Vagina (tissue), 2 donors: ENCODE measurements at regions not wholly inside any gene's neighbourhood (a gene's known extent, or its start where the extent isn't known, plus 50 kb on each side); places are given as distances from the start of the nearest gene placed in this dataset.
A peak's percentile ranks its signal among the peaks of the same experiment; 100 is the strongest.

Experiments used
- DNase-seq, 2 donors: peaks; one replicate each; pipeline ENCODE4 v3.0.0-alpha.2; 2017; ENCODE audit errors: extremely low spot score in 2 of 2
- H3K27ac ChIP-seq: fragments of 200-600 bp; sonication (generic); one replicate; pipeline ENCODE4 v1.5.1; 2019
- H3K27me3 ChIP-seq: fragments of 200-600 bp; sonication (generic); one replicate; pipeline ENCODE4 v1.5.1; 2019
- H3K36me3 ChIP-seq, 2 donors: fragments of 200-600 bp; sonication (generic); one replicate each; pipeline ENCODE4 v1.5.1; 2017 to 2019
- H3K4me1 ChIP-seq: fragments of 200-600 bp; sonication (generic); one replicate; pipeline ENCODE4 v1.5.1; 2019
- H3K4me3 ChIP-seq, 2 donors: fragments of 200-600 bp; sonication (generic); 1 replicate in 1 of 2; 2 replicates in 1 of 2; pipeline ENCODE4 v1.5.1; 2016 to 2019
- H3K9me3 ChIP-seq: fragments of 200-600 bp; sonication (generic); one replicate; pipeline ENCODE4 v1.5.1; 2019
- CTCF ChIP-seq, 3 experiments: fragments of 450-650 bp in 2 of 3; fragments of 200-600 bp in 1 of 3; sonication (generic) in 1 of 3; IDR thresholded peaks; one replicate each; pipeline ENCODE4 v1.5.1; 2017 to 2019; ENCODE audit warnings: antibody characterized with exemption in 3 of 3, mild to moderate bottlenecking in 2 of 3, moderate library complexity in 2 of 3
- POLR2A ChIP-seq, 2 donors: fragments of 450-650 bp; IDR thresholded peaks; one replicate each; pipeline ENCODE4 v1.6.1; 2017; ENCODE audit warnings: antibody characterized with exemption in 2 of 2, mild to moderate bottlenecking in 2 of 2, moderate library complexity in 2 of 2
- POLR2AphosphoS5 ChIP-seq, 2 donors: sonication (generic); formaldehyde crosslinking; IDR thresholded peaks; one replicate each; pipeline ENCODE4 v1.9.0; 2017; ENCODE audit warnings: antibody characterized with exemption in 2 of 2, mild to moderate bottlenecking in 2 of 2, low read depth in 1 of 2; ENCODE audit not compliant: insufficient read depth in 1 of 2
- intact Hi-C: fragments of 100-400 bp; cut with DNase I; formaldehyde crosslinking; loops from one replicate; pipeline ENCODE4 v1.15.1; 2023

DNA sequence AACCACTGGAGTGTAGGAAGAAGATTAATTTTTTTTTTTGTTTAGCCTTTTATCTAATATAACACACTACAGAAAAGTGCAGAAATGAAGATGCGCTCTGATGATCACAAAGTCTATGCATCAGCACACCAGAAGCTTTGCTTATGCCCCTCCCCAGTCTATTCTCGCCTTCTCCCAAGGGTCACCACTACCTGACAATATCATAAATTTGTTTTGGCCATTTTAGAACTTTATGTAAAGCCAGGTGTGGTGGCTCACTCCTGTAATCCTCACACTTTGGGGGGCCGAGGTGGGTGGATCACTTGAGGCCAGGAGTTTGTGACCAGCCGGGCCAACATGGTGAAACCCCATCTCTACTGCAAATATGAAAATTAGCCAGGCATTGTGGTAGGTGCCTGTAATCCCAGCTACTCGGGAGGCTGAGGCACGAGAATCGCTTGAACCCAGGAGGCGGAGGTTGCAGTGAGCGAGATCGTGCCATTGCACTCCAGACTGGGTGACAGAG, 231.3 kb downstream of the FOXD2 start:
- H3K4me3 ChIP-seq: no peak overlapping the region
- H3K4me1 ChIP-seq: no peaks in the 10 kb centered on the region
- no peaks in the 10 kb centered on the region for H3K36me3 ChIP-seq
- H3K27me3 ChIP-seq: no peaks in the 10 kb centered on the region
- H3K9me3 ChIP-seq: no peaks in the 10 kb centered on the region
- DNase-seq: peak in 1 of 2 donors; percentile 10
- intact Hi-C loops: no loop called here
- H3K27ac ChIP-seq: no peak overlapping the region
- TF ChIP-seq POLR2AphosphoS5 (IDR thresholded peaks at IDR 0.05; ENCODE audit: insufficient read depth in 1 of 2, low read depth in 1 of 2) (no peak), POLR2A (IDR thresholded peaks at IDR 0.05) (no peak), CTCF (IDR thresholded peaks at IDR 0.05) (no peak)

DNA sequence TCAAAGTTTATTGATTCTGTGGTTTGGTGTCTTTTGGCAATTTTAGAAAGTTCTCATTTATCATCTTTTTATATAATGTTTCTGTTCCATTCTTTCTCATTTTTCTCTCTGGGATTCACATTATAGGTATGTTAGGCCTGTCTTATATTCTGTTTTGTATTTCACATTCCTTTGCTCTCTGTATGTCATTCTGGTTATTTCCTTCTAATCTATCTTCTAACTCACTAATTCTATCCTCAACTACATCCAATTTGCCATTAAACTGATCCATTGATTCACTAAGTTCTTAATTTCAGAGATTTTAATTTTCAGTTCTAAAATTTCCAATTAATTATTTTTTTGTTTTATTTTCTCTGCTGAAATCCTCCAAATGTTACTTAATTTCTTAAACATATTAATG, 234.8 kb downstream of the FOXD2 start:
- no peak for TF ChIP-seq POLR2A (IDR thresholded peaks at IDR 0.05)
- no peak for TF ChIP-seq CTCF (IDR thresholded peaks at IDR 0.05)
- TF ChIP-seq POLR2AphosphoS5 (IDR thresholded peaks at IDR 0.05; ENCODE audit: insufficient read depth in 1 of 2, low read depth in 1 of 2): no peak
- Histone ChIP-seq H3K9me3 (no peaks in the 10 kb centered on the region), H3K4me1 (no peaks in the 10 kb centered on the region), H3K27me3 (no peaks in the 10 kb centered on the region), H3K27ac (no peak overlapping the region), H3K4me3 (no peak overlapping the region), H3K36me3 (no peaks in the 10 kb centered on the region)
- intact Hi-C loops: no loop called here
- no peak for DNase-seq

GRCh38 chr1:47674189-47674588, 236.3 kb downstream of the FOXD2 start:
- Histone ChIP-seq H3K27me3 (no peaks in the 10 kb centered on the region), H3K4me1 (no peaks in the 10 kb centered on the region), H3K4me3 (no peak overlapping the region), H3K27ac (no peak overlapping the region), H3K36me3 (no peaks in the 10 kb centered on the region), H3K9me3 (no peaks in the 10 kb centered on the region)
- intact Hi-C loops: no loop called here
- DNase-seq: no peak
- TF ChIP-seq POLR2AphosphoS5 (IDR thresholded peaks at IDR 0.05; ENCODE audit: insufficient read depth in 1 of 2, low read depth in 1 of 2) (no peak), POLR2A (IDR thresholded peaks at IDR 0.05) (no peak), CTCF (IDR thresholded peaks at IDR 0.05) (no peak)

GRCh38 chr1:47675047-47675675, 237.3 kb downstream of the FOXD2 start:
- no peak overlapping the region for H3K4me3 ChIP-seq
- no peaks in the 10 kb centered on the region for H3K9me3 ChIP-seq
- no peaks in the 10 kb centered on the region for H3K4me1 ChIP-seq
- no peak overlapping the region for H3K27ac ChIP-seq
- H3K27me3 ChIP-seq: no peaks in the 10 kb centered on the region
- TF ChIP-seq CTCF (IDR thresholded peaks at IDR 0.05) (no peak), POLR2A (IDR thresholded peaks at IDR 0.05) (no peak), POLR2AphosphoS5 (IDR thresholded peaks at IDR 0.05; ENCODE audit: insufficient read depth in 1 of 2, low read depth in 1 of 2) (no peak)
- no peaks in the 10 kb centered on the region for H3K36me3 ChIP-seq
- DNase-seq: peak in 1 of 2 donors; percentile 49
- intact Hi-C loops: no loop called here

DNA sequence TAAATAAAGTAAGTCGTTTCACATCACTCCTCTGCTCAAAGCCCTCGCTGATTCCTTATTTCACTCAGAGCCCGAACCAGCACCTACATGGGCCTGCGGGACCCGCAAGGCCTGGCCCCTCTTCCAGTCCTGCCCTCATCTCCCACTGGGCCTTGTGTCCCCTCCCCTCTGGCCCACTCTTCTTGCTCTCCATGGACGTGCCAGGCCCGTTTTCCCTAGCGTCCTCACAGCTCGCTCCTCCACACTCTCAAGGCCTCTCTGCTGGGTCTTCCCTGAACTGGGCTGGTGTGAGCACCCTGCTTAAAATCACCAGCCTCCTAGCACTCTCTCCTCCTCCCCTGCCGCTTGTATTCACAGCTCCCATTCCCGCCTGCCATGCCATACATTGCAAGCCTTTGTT, 237.9 kb downstream of the FOXD2 start:
- no peak for TF ChIP-seq POLR2AphosphoS5 (IDR thresholded peaks at IDR 0.05; ENCODE audit: insufficient read depth in 1 of 2, low read depth in 1 of 2)
- no peak for TF ChIP-seq POLR2A (IDR thresholded peaks at IDR 0.05)
- TF ChIP-seq CTCF (IDR thresholded peaks at IDR 0.05): no peak
- H3K27me3 ChIP-seq: no peaks in the 10 kb centered on the region
- H3K9me3 ChIP-seq: no peaks in the 10 kb centered on the region
- no peak overlapping the region for H3K27ac ChIP-seq
- H3K4me3 ChIP-seq: no peak overlapping the region
- no peaks in the 10 kb centered on the region for H3K36me3 ChIP-seq
- intact Hi-C loops: no loop called here
- DNase-seq: peak; percentile 61 to 62
- H3K4me1 ChIP-seq: no peaks in the 10 kb centered on the region
